ENCODE measurements at regions not wholly inside any gene's neighbourhood (a gene's known extent, or its start where the extent isn't known, plus 50 kb on each side); places are given as distances from the start of the nearest gene placed in this dataset.

DNA sequence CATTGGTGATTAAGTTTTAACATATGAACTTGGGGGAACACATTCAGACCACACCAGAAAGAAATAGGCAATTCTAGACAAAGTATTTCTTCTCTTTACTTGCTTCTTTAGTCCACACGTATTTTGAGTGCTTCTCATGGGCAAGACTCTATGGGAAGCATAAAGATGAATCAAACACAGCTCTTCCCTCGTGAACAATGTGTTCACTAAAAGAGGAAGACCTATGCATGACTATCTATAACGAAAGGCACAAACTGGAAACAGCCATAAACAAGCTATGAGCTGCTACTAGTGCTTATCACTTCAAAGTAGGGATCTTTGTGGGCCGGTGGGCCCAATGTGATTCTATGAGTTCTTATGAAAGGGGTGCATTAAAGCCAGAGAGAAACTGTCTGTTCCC lies 53.0 kb upstream of the PRDX6 start:
- no peak for ATAC-seq

GRCh38 chr1:173424782-173425407 lies 52.2 kb upstream of the PRDX6 start:
- peak; percentile 48 for ATAC-seq

- no peak for ATAC-seq
Measured at GRCh38 chr1:173426057-173426456, 51.1 kb upstream of the PRDX6 start.

GRCh38 chr1:173427146-173428054 lies 49.7 kb upstream of the PRDX6 start:
- ATAC-seq, result no peak

All from esophagus mucosa (tissue), 1 donor.